Neuronal stem cell (in vitro differentiated cells): ENCODE measurements at regions not wholly inside any gene's neighbourhood (a gene's known extent, or its start where the extent isn't known, plus 50 kb on each side); places are given as distances from the start of the nearest gene placed in this dataset.

Experiments used
- DNase-seq: peaks from one replicate; pipeline ENCODE4 v3.0.0-alpha.2; 2013; ENCODE audit warnings: low spot score
- H2AFZ ChIP-seq: one replicate; pipeline ENCODE4 v1.6.1; 2013; ENCODE audit warnings: mild to moderate bottlenecking, low read length, inconsistent platforms
- H2AK5ac ChIP-seq: 2 replicates; pipeline ENCODE4 v1.6.1; 2013; ENCODE audit warnings: low read depth, mild to moderate bottlenecking, inconsistent platforms, low read length, moderate library complexity, mixed read lengths
- H2BK120ac ChIP-seq: 2 replicates; pipeline ENCODE4 v1.6.1; 2013; ENCODE audit warnings: low read depth, mild to moderate bottlenecking, inconsistent platforms, low read length, moderate library complexity, mixed read lengths
- H2BK12ac ChIP-seq: one replicate; pipeline ENCODE4 v1.6.1; 2013; ENCODE audit warnings: low read length, inconsistent platforms
- H2BK15ac ChIP-seq: 2 replicates; pipeline ENCODE4 v1.6.1; 2013; ENCODE audit warnings: mild to moderate bottlenecking, low read length, inconsistent platforms, mixed read lengths
- H2BK5ac ChIP-seq: one replicate; pipeline ENCODE4 v1.6.1; 2013; ENCODE audit warnings: inconsistent platforms, mild to moderate bottlenecking, low read length, moderate library complexity
- H3K14ac ChIP-seq: one replicate; pipeline ENCODE4 v1.6.1; 2013; ENCODE audit warnings: low read length, inconsistent platforms
- H3K18ac ChIP-seq: 2 replicates; pipeline ENCODE4 v1.6.1; 2013; ENCODE audit warnings: low read length, inconsistent platforms
- H3K23ac ChIP-seq: 2 replicates; pipeline ENCODE4 v1.6.1; 2013; ENCODE audit warnings: low read depth, mild to moderate bottlenecking, mixed read lengths, low read length, inconsistent platforms; ENCODE audit not compliant: poor library complexity
- H3K27ac ChIP-seq: replicated peaks from 3 replicates; pipeline ENCODE4 v1.5.1; 2013; ENCODE audit warnings: low read length, inconsistent platforms
- H3K27me3 ChIP-seq, 3 experiments: 2 replicates each; pipeline ENCODE4 v1.6.1; 2013; ENCODE audit warnings: low read length in 3 of 3, mild to moderate bottlenecking in 2 of 3, inconsistent platforms in 1 of 3, low read depth in 1 of 3, mixed read lengths in 1 of 3, moderate library complexity in 1 of 3; ENCODE audit not compliant: control insufficient read depth in 3 of 3, insufficient read depth in 3 of 3
- H3K36me3 ChIP-seq, 2 donors: replicated peaks in 1 of 2; 2 replicates each; pipeline ENCODE4 v1.6.1; 2013; ENCODE audit warnings: low read length in 2 of 2; ENCODE audit not compliant: control insufficient read depth in 2 of 2, insufficient read depth in 2 of 2
- H3K4ac ChIP-seq: 2 replicates; pipeline ENCODE4 v1.6.1; 2013; ENCODE audit warnings: inconsistent platforms, mild to moderate bottlenecking, low read length, moderate library complexity
- H3K4me1 ChIP-seq, 2 donors: 1 replicate in 1 of 2; 2 replicates in 1 of 2; pipeline ENCODE4 v1.6.1; 2013; ENCODE audit warnings: low read length in 2 of 2, low read depth in 1 of 2; ENCODE audit not compliant: control insufficient read depth in 2 of 2, insufficient read depth in 1 of 2
- H3K4me2 ChIP-seq: one replicate; pipeline ENCODE4 v1.6.1; 2013; ENCODE audit warnings: mild to moderate bottlenecking, low read length, inconsistent platforms; ENCODE audit not compliant: insufficient read depth, poor library complexity, severe bottlenecking
- H3K4me3 ChIP-seq, 2 donors: 2 replicates each; pipeline ENCODE4 v1.5.1; 2013; ENCODE audit warnings: low read length in 2 of 2, mild to moderate bottlenecking in 2 of 2, inconsistent platforms in 1 of 2, moderate library complexity in 1 of 2
- H3K79me1 ChIP-seq: one replicate; pipeline ENCODE4 v1.6.1; 2013; ENCODE audit warnings: low read depth, mild to moderate bottlenecking, inconsistent platforms, low read length, moderate library complexity
- H3K9ac ChIP-seq: one replicate; pipeline ENCODE4 v1.6.1; 2013; ENCODE audit warnings: mild to moderate bottlenecking, low read depth, low read length, inconsistent platforms; ENCODE audit not compliant: poor library complexity
- H3K9me3 ChIP-seq, 2 donors: replicated peaks in 1 of 2; 2 replicates each; pipeline versions ENCODE3 to v1.6.1; 2013; ENCODE audit warnings: low read length in 2 of 2, mild to moderate bottlenecking in 2 of 2, inconsistent platforms in 1 of 2, low read depth in 1 of 2, mixed read lengths in 1 of 2, moderate library complexity in 1 of 2; ENCODE audit not compliant: control insufficient read depth in 2 of 2, insufficient read depth in 1 of 2
- H4K8ac ChIP-seq: one replicate; pipeline ENCODE4 v1.6.1; 2013; ENCODE audit warnings: low read depth, mild to moderate bottlenecking, inconsistent platforms, low read length, moderate library complexity
- H4K91ac ChIP-seq: one replicate; pipeline ENCODE4 v1.6.1; 2013; ENCODE audit warnings: low read length, low read depth, mild to moderate bottlenecking, inconsistent platforms; ENCODE audit not compliant: poor library complexity
- WGBS, 2 donors: extraction: QIAGEN DNeasy Blood & Tissue Kit; methylation state at CpG; one replicate each; pipeline ENCODE4 v1.1.7; 2013; ENCODE audit warnings: missing lambda C conversion rate in 2 of 2, mixed read lengths in 1 of 2; ENCODE audit not compliant: insufficient read length in 2 of 2, insufficient replicate concordance in 1 of 2; ENCODE audit errors: extremely low coverage in 2 of 2; 5-methylcytosine and 5-hydroxymethylcytosine counted together

- Histone ChIP-seq H3K27ac (no peak overlapping the region), H2BK12ac (no peak overlapping the region), H2BK15ac (no peak overlapping the region), H3K79me1 (no peaks in the 10 kb centered on the region), H2BK5ac (no peak overlapping the region), H2AK5ac (no peak overlapping the region), H3K9ac (no peak overlapping the region), H3K4me3 (no peak overlapping the region), H3K23ac (no peak overlapping the region), H3K4me2 (no peak overlapping the region), H3K14ac (peak overlapping the region; percentile 59), H4K91ac (no peak overlapping the region), H2AFZ (no peak overlapping the region), H3K27me3 (peaks cover 0 to 3% (median 0%) of the 10 kb centered on the region in 3 experiments), H3K18ac (peak overlapping the region; percentile 74), H4K8ac (no peak overlapping the region), H3K36me3 (no peaks in the 10 kb centered on the region), H3K4me1 (peaks cover 0 to 4% of the 10 kb centered on the region in 2 donors), H2BK120ac (no peak overlapping the region), H3K4ac (no peak overlapping the region), H3K9me3 (no peaks in the 10 kb centered on the region)
- DNase-seq: no peak
- WGBS, 2 donors: no CpG with 5 or more reads among the region's 5 CpGs
Measured at GRCh38 chr2:128838244-128838643, 519.6 kb upstream of the HS6ST1 start.

GRCh38 chr2:128841803-128842202, 523.1 kb upstream of the HS6ST1 start:
- no peak overlapping the region for H4K8ac ChIP-seq
- no peak overlapping the region for H2BK12ac ChIP-seq
- WGBS, 2 donors: no CpG with 5 or more reads among the region's 3 CpGs
- no peak overlapping the region for H2BK120ac ChIP-seq
- H2AFZ ChIP-seq: no peak overlapping the region
- H3K4me3 ChIP-seq: no peak overlapping the region
- H3K27ac ChIP-seq: no peak overlapping the region
- H3K14ac ChIP-seq: no peak overlapping the region
- H2AK5ac ChIP-seq: no peak overlapping the region
- peaks cover 0 to 4% of the 10 kb centered on the region in 2 donors for H3K4me1 ChIP-seq
- H3K18ac ChIP-seq: no peak overlapping the region
- no peaks in the 10 kb centered on the region for H3K79me1 ChIP-seq
- H3K9ac ChIP-seq: no peak overlapping the region
- no peak overlapping the region for H3K4ac ChIP-seq
- no peaks in the 10 kb centered on the region for H3K27me3 ChIP-seq
- H2BK5ac ChIP-seq: no peak overlapping the region
- H3K23ac ChIP-seq: no peak overlapping the region
- no peak overlapping the region for H3K4me2 ChIP-seq
- DNase-seq: no peak
- no peaks in the 10 kb centered on the region for H3K9me3 ChIP-seq
- no peak overlapping the region for H2BK15ac ChIP-seq
- no peak overlapping the region for H4K91ac ChIP-seq
- no peaks in the 10 kb centered on the region for H3K36me3 ChIP-seq

- Histone ChIP-seq H3K4ac (no peak overlapping the region), H2AK5ac (no peak overlapping the region), H3K27me3 (no peaks in the 10 kb centered on the region), H3K4me3 (no peak overlapping the region), H3K27ac (no peak overlapping the region), H3K9ac (no peak overlapping the region), H2BK12ac (no peak overlapping the region), H3K4me2 (no peak overlapping the region), H3K9me3 (peaks cover 0 to 2% of the 10 kb centered on the region in 2 donors), H3K23ac (no peak overlapping the region), H3K36me3 (no peaks in the 10 kb centered on the region), H2BK5ac (no peak overlapping the region), H2BK15ac (no peak overlapping the region), H3K14ac (no peak overlapping the region), H4K8ac (peak overlapping the region; percentile 21), H2BK120ac (no peak overlapping the region), H3K18ac (no peak overlapping the region), H3K4me1 (no peaks in the 10 kb centered on the region), H4K91ac (no peak overlapping the region), H2AFZ (no peak overlapping the region), H3K79me1 (no peaks in the 10 kb centered on the region)
- WGBS, 2 donors: no CpG with 5 or more reads among the region's 9 CpGs
- no peak for DNase-seq
Measured at GRCh38 chr2:128867311-128867710, 548.6 kb upstream of the HS6ST1 start.

GRCh38 chr2:128867936-128868636, 549.4 kb upstream of the HS6ST1 start:
- H3K14ac ChIP-seq: no peak overlapping the region
- H3K9ac ChIP-seq: no peak overlapping the region
- no peaks in the 10 kb centered on the region for H3K79me1 ChIP-seq
- no peak overlapping the region for H2BK15ac ChIP-seq
- no peak overlapping the region for H2BK12ac ChIP-seq
- DNase-seq: no peak
- no peak overlapping the region for H2BK5ac ChIP-seq
- H3K4me1 ChIP-seq: no peaks in the 10 kb centered on the region
- no peak overlapping the region for H3K27ac ChIP-seq
- H2BK120ac ChIP-seq: no peak overlapping the region
- H4K91ac ChIP-seq: no peak overlapping the region
- H3K36me3 ChIP-seq: no peaks in the 10 kb centered on the region
- H3K27me3 ChIP-seq: no peaks in the 10 kb centered on the region
- no CpG with 5 or more reads among the region's 7 CpGs for WGBS, 2 donors
- H4K8ac ChIP-seq: no peak overlapping the region
- no peak overlapping the region for H3K4me2 ChIP-seq
- H3K9me3 ChIP-seq: peaks cover 0 to 2% of the 10 kb centered on the region in 2 donors
- H3K23ac ChIP-seq: no peak overlapping the region
- no peak overlapping the region for H2AK5ac ChIP-seq
- no peak overlapping the region for H3K4me3 ChIP-seq
- no peak overlapping the region for H2AFZ ChIP-seq
- no peak overlapping the region for H3K4ac ChIP-seq
- H3K18ac ChIP-seq: peak overlapping the region; percentile 40
